WTC11 (cell line): ENCODE measurements at regions not wholly inside any gene's neighbourhood (a gene's known extent, or its start where the extent isn't known, plus 50 kb on each side); places are given as distances from the start of the nearest gene placed in this dataset.

ENCODE experiments used
- ATAC-seq: fragments of 200-7000 bp; cut with Tn5 transposase; 2 replicates; pipeline ENCODE4 v1.10.0; 2021; ENCODE audit warnings: mild to moderate bottlenecking, moderate library complexity
- CTCF ChIA-PET: fragments of 300-600 bp; sonication (Branson Sonifier 250); formaldehyde crosslinking; loops from one replicate; lab custom pipeline; 2021; ENCODE audit warnings: antibody characterized with exemption; lab: Charles Lee
- POLR2A ChIA-PET: fragments of 350-600 bp; sonication (Branson Sonifier 250); formaldehyde crosslinking; loops from one replicate; lab custom pipeline; 2021; ENCODE audit warnings: antibody characterized with exemption; lab: Charles Lee
- DNase-seq: peaks from one replicate; pipeline ENCODE4 v3.0.0; 2021; ENCODE audit warnings: low spot score
- H3K27ac Mint-ChIP-seq: 2 replicates; pipeline ENCODE4 v1.8.0; 2021; ENCODE audit warnings: mixed read lengths
- H3K27me3 Mint-ChIP-seq: 2 replicates; pipeline ENCODE4 v1.8.0; 2021; ENCODE audit warnings: low read depth, mild to moderate bottlenecking, moderate library complexity, mixed read lengths
- H3K36me3 Mint-ChIP-seq: 2 replicates; pipeline ENCODE4 v1.8.0; 2021; ENCODE audit warnings: mixed read lengths
- H3K4me1 Mint-ChIP-seq: 2 replicates; pipeline ENCODE4 v1.8.0; 2022; ENCODE audit warnings: mixed read lengths
- H3K4me3 Mint-ChIP-seq: 2 replicates; pipeline ENCODE4 v1.8.0; 2021; ENCODE audit warnings: mild to moderate bottlenecking, moderate library complexity, mixed read lengths
- H3K9me3 Mint-ChIP-seq: 2 replicates; pipeline ENCODE4 v1.8.0; 2021; ENCODE audit warnings: mixed read lengths
- ATF3 ChIP-seq: sonication (generic); formaldehyde crosslinking; conservative IDR thresholded peaks from 2 replicates; pipeline ENCODE4 v1.8.1; 2022; ENCODE audit warnings: mild to moderate bottlenecking, missing genetic modification reagents
- CBFB ChIP-seq: sonication (generic); formaldehyde crosslinking; IDR thresholded peaks from 2 replicates; pipeline ENCODE4 v1.8.1; 2022; ENCODE audit warnings: mild to moderate bottlenecking, low read depth, missing genetic modification reagents
- CDX4 ChIP-seq: fragments of 250-450 bp; sonication (Bioruptor Pico); IDR thresholded peaks from 2 replicates; pipeline ENCODE4 v1.9.0; 2021; ENCODE audit warnings: moderate library complexity, mild to moderate bottlenecking, inconsistent platforms, borderline replicate concordance
- ERG ChIP-seq: fragments of 250-450 bp; sonication (Bioruptor Pico); IDR thresholded peaks from 2 replicates; pipeline ENCODE4 v1.8.0; 2021; ENCODE audit warnings: mild to moderate bottlenecking
- GABPB1 ChIP-seq: sonication (generic); formaldehyde crosslinking; IDR thresholded peaks from 2 replicates; pipeline ENCODE4 v1.8.1; 2023; ENCODE audit warnings: mild to moderate bottlenecking, missing genetic modification reagents
- IRF1 ChIP-seq: sonication (generic); formaldehyde crosslinking; IDR thresholded peaks from 2 replicates; pipeline ENCODE4 v1.8.0; 2023; ENCODE audit warnings: missing genetic modification reagents
- MAX ChIP-seq: sonication (generic); formaldehyde crosslinking; IDR thresholded peaks from 2 replicates; pipeline ENCODE4 v1.8.0; 2022; ENCODE audit warnings: mild to moderate bottlenecking, missing genetic modification reagents
- NFE2L1 ChIP-seq: sonication (generic); formaldehyde crosslinking; IDR thresholded peaks from 2 replicates; pipeline ENCODE4 v1.8.1; 2023; ENCODE audit warnings: missing genetic modification reagents
- PRDM15 ChIP-seq: sonication (generic); formaldehyde crosslinking; IDR thresholded peaks from 2 replicates; pipeline ENCODE4 v1.8.0; 2022; ENCODE audit warnings: missing genetic modification reagents
- PREB ChIP-seq: sonication (generic); formaldehyde crosslinking; IDR thresholded peaks from 2 replicates; pipeline ENCODE4 v1.8.1; 2022; ENCODE audit warnings: mild to moderate bottlenecking, missing genetic modification reagents, moderate library complexity, borderline replicate concordance
- RORB ChIP-seq: fragments of 250-450 bp; sonication (Bioruptor Pico); IDR thresholded peaks from 2 replicates; pipeline ENCODE4 v1.9.0; 2021; ENCODE audit warnings: mild to moderate bottlenecking
- SP1 ChIP-seq: sonication (generic); formaldehyde crosslinking; conservative IDR thresholded peaks from 2 replicates; pipeline ENCODE4 v1.8.1; 2022; ENCODE audit warnings: missing genetic modification reagents
- TCF7 ChIP-seq: sonication (generic); formaldehyde crosslinking; IDR thresholded peaks from 2 replicates; pipeline ENCODE4 v1.8.0; 2022; ENCODE audit warnings: mild to moderate bottlenecking, low read depth, missing genetic modification reagents, moderate library complexity
- TEAD1 ChIP-seq: sonication (generic); formaldehyde crosslinking; IDR thresholded peaks from 2 replicates; pipeline ENCODE4 v1.8.0; 2022; ENCODE audit warnings: mild to moderate bottlenecking, missing genetic modification reagents
- TEAD4 ChIP-seq: sonication (generic); formaldehyde crosslinking; IDR thresholded peaks from 2 replicates; pipeline ENCODE4 v1.8.0; 2022; ENCODE audit warnings: mild to moderate bottlenecking, missing genetic modification reagents
- USF1 ChIP-seq: sonication (generic); formaldehyde crosslinking; IDR thresholded peaks from 2 replicates; pipeline ENCODE4 v1.8.0; 2022; ENCODE audit warnings: mild to moderate bottlenecking, missing genetic modification reagents
- ZNF281 ChIP-seq: sonication (generic); formaldehyde crosslinking; IDR thresholded peaks from 2 replicates; pipeline ENCODE4 v1.8.0; 2023; ENCODE audit warnings: mild to moderate bottlenecking, missing genetic modification reagents
- ZNF423 ChIP-seq: fragments of 250-450 bp; sonication (Bioruptor Pico); IDR thresholded peaks from 2 replicates; pipeline ENCODE4 v2.1.2; 2022; ENCODE audit warnings: mild to moderate bottlenecking, moderate library complexity
- ZNF512 ChIP-seq: sonication (generic); formaldehyde crosslinking; IDR thresholded peaks from 2 replicates; pipeline ENCODE4 v1.8.1; 2022; ENCODE audit warnings: missing genetic modification reagents, borderline replicate concordance
- ZSCAN18 ChIP-seq: fragments of 250-450 bp; sonication (Bioruptor Pico); IDR thresholded peaks from 2 replicates; pipeline ENCODE4 v2.1.2; 2022; ENCODE audit warnings: mild to moderate bottlenecking, moderate library complexity

- ChIA-PET POLR2A (no interaction called here), CTCF (no interaction called here)
- Mint-ChIP-seq H3K4me1 (no peaks in the 10 kb centered on the region; the same call in 1 of the 2 replicates), H3K36me3 (peaks cover 23% of the 10 kb centered on the region), H3K4me3 (no peak overlapping the region), H3K9me3 (peaks cover 25% of the 10 kb centered on the region), H3K27ac (no peak overlapping the region), H3K27me3 (no peaks in the 10 kb centered on the region; the same call in 1 of the 2 replicates)
- DNase-seq (no peak), ATAC-seq (no peak)
- TF ChIP-seq ATF3 (CRISPR knock-in tag) = no peak
- no peak for TF ChIP-seq PRDM15
- no peak for TF ChIP-seq SP1 (CRISPR knock-in tag)
- TF ChIP-seq TCF7 (CRISPR knock-in tag) = no peak
- no peak for TF ChIP-seq USF1 (CRISPR knock-in tag)
- TF ChIP-seq ZNF512 (CRISPR knock-in tag) = no peak
- TF ChIP-seq ERG (CRISPR knock-in tag) = no peak
- TF ChIP-seq GABPB1 = no peak
- TF ChIP-seq ZSCAN18 (CRISPR knock-in tag) = no peak
- TF ChIP-seq ZNF423 (CRISPR knock-in tag) = no peak
- no peak for TF ChIP-seq TEAD4 (CRISPR knock-in tag)
- TF ChIP-seq PREB = no peak
- no peak for TF ChIP-seq CBFB (CRISPR knock-in tag)
- TF ChIP-seq RORB = no peak
- TF ChIP-seq MAX (CRISPR knock-in tag) = no peak
- TF ChIP-seq CDX4 (CRISPR knock-in tag) = no peak
- no peak for TF ChIP-seq NFE2L1 (CRISPR knock-in tag)
- no peak for TF ChIP-seq ZNF281 (CRISPR knock-in tag)
- TF ChIP-seq TEAD1 (CRISPR knock-in tag) = no peak
- TF ChIP-seq IRF1 (CRISPR knock-in tag) = no peak
Observed at GRCh38 chr2:132276571-132276981, 114.8 kb upstream of the ANKRD30BL start.
